ENCODE measurements at regions not wholly inside any gene's neighbourhood (a gene's known extent, or its start where the extent isn't known, plus 50 kb on each side); places are given as distances from the start of the nearest gene placed in this dataset.

- TF ChIP-seq CTCF (IDR thresholded peaks at IDR 0.05; ENCODE audit: borderline replicate concordance, extremely low read depth, low read length, poor library complexity, severe bottlenecking) (no peak), EZH2 (IDR thresholded peaks at IDR 0.05; ENCODE audit: borderline replicate concordance, low read depth, low read length, severe bottlenecking) (no peak)
Measured at GRCh38 chr3:18687286-18687685, 262.1 kb upstream of the SATB1 start.

Data from DND-41 (cell line).